ENCODE measurements at regions not wholly inside any gene's neighbourhood (a gene's known extent, or its start where the extent isn't known, plus 50 kb on each side); places are given as distances from the start of the nearest gene placed in this dataset.
"Not testable (repeated sequence)": the region's sequence is repeated elsewhere in the genome, so short reads cannot be mapped to it uniquely, and the experiment has no call there.

GRCh38 chr9:106023455-106023854 lies 329.1 kb downstream of the TMEM38B start:
- no peaks in the 10 kb centered on the region for H3K36me3 ChIP-seq (ENCODE audit: control insufficient read depth in 1 of 2, insufficient read depth in 2 of 2, low read depth in 1 of 2, low read length in 2 of 2)
- H2BK12ac ChIP-seq (ENCODE audit: low read length in 2 of 2), result no peak overlapping the region
- WGBS, result 83% methylated on average over 2 of the region's 2 CpGs
- H2AK5ac ChIP-seq (ENCODE audit: low read length, severe bottlenecking), result no peak overlapping the region
- H4K91ac ChIP-seq (ENCODE audit: low read length), result no peak overlapping the region
- H2AFZ ChIP-seq (ENCODE audit: low read depth, low read length), result no peak overlapping the region
- H3K4me1 ChIP-seq (ENCODE audit: control insufficient read depth, insufficient read depth, low read depth, low read length), result no peaks in the 10 kb centered on the region
- no peak overlapping the region for H3K23ac ChIP-seq (ENCODE audit: low read length in 2 of 2)
- H3K4me2 ChIP-seq (ENCODE audit: low read length, poor library complexity, severe bottlenecking), result no peak overlapping the region
- no peaks in the 10 kb centered on the region for H3K79me1 ChIP-seq (replicated peaks; ENCODE audit: low read length, poor library complexity, severe bottlenecking)
- no peak overlapping the region for H3K27ac ChIP-seq (ENCODE audit: low read length, poor library complexity, severe bottlenecking)
- H2BK5ac ChIP-seq (ENCODE audit: low read depth, low read length, poor library complexity, severe bottlenecking), result no peak overlapping the region
- no peak overlapping the region for H3K14ac ChIP-seq (ENCODE audit: low read length in 2 of 2)
- H3K9ac ChIP-seq (ENCODE audit: low read length), result no peak overlapping the region
- no peaks in the 10 kb centered on the region for H3K27me3 ChIP-seq (ENCODE audit: control insufficient read depth in 1 of 2, insufficient read depth in 1 of 2, low read length in 2 of 2)
- H3K4me3 ChIP-seq (ENCODE audit: insufficient read depth in 1 of 2, low read depth in 1 of 2, low read length in 2 of 2), result no peak overlapping the region
- H3K18ac ChIP-seq (ENCODE audit: low read depth in 1 of 2, low read length in 2 of 2), result no peak overlapping the region
- peaks cover 2% of the 10 kb centered on the region for H3K9me3 ChIP-seq (ENCODE audit: control insufficient read depth, low read length)
- H2BK15ac ChIP-seq (ENCODE audit: low read depth, poor library complexity, severe bottlenecking), result no peak overlapping the region
- DNase-seq, result no peak
- H4K8ac ChIP-seq (ENCODE audit: low read length), result no peak overlapping the region
- no peak overlapping the region for H3K4ac ChIP-seq (ENCODE audit: low read depth in 1 of 2, low read length in 2 of 2)
- H2BK120ac ChIP-seq (ENCODE audit: low read depth, low read length), result no peak overlapping the region

GRCh38 chr9:106025453-106025852 lies 331.1 kb downstream of the TMEM38B start:
- no peak overlapping the region for H2BK120ac ChIP-seq (ENCODE audit: low read depth, low read length)
- H3K36me3 ChIP-seq (ENCODE audit: control insufficient read depth in 1 of 2, insufficient read depth in 2 of 2, low read depth in 1 of 2, low read length in 2 of 2), result no peaks in the 10 kb centered on the region
- no peak overlapping the region for H3K9ac ChIP-seq (ENCODE audit: low read length)
- no peaks in the 10 kb centered on the region for H3K79me1 ChIP-seq (replicated peaks; ENCODE audit: low read length, poor library complexity, severe bottlenecking)
- no peak overlapping the region for H2BK12ac ChIP-seq (ENCODE audit: low read length in 2 of 2)
- no peak overlapping the region for H4K91ac ChIP-seq (ENCODE audit: low read length)
- H3K23ac ChIP-seq (ENCODE audit: low read length in 2 of 2), result no peak overlapping the region
- H4K8ac ChIP-seq (ENCODE audit: low read length), result no peak overlapping the region
- 34% methylated on average over 3 of the region's 4 CpGs for whole genome bisulfite sequencing
- H3K4me2 ChIP-seq (ENCODE audit: low read length, poor library complexity, severe bottlenecking), result no peak overlapping the region
- H3K14ac ChIP-seq (ENCODE audit: low read length in 2 of 2), result no peak overlapping the region
- H2AK5ac ChIP-seq (ENCODE audit: low read length, severe bottlenecking), result no peak overlapping the region
- no peak overlapping the region for H3K27ac ChIP-seq (ENCODE audit: low read length, poor library complexity, severe bottlenecking)
- H3K9me3 ChIP-seq (ENCODE audit: control insufficient read depth, low read length), result peaks cover 6% of the 10 kb centered on the region
- H2BK5ac ChIP-seq (ENCODE audit: low read depth, low read length, poor library complexity, severe bottlenecking), result no peak overlapping the region
- no peak overlapping the region for H3K4ac ChIP-seq (ENCODE audit: low read depth in 1 of 2, low read length in 2 of 2)
- H3K27me3 ChIP-seq (ENCODE audit: control insufficient read depth in 1 of 2, insufficient read depth in 1 of 2, low read length in 2 of 2), result no peaks in the 10 kb centered on the region
- no peak overlapping the region for H2BK15ac ChIP-seq (ENCODE audit: low read depth, poor library complexity, severe bottlenecking)
- no peak overlapping the region for H3K4me3 ChIP-seq (ENCODE audit: insufficient read depth in 1 of 2, low read depth in 1 of 2, low read length in 2 of 2)
- no peak overlapping the region for H2AFZ ChIP-seq (ENCODE audit: low read depth, low read length)
- no peak overlapping the region for H3K18ac ChIP-seq (ENCODE audit: low read depth in 1 of 2, low read length in 2 of 2)
- no peak for DNase-seq
- no peaks in the 10 kb centered on the region for H3K4me1 ChIP-seq (ENCODE audit: control insufficient read depth, insufficient read depth, low read depth, low read length)

- H3K27ac ChIP-seq (ENCODE audit: low read length, poor library complexity, severe bottlenecking); DNase-seq; H3K79me1 ChIP-seq (replicated peaks; ENCODE audit: low read length, poor library complexity, severe bottlenecking); H4K91ac ChIP-seq (ENCODE audit: low read length); H3K4me2 ChIP-seq (ENCODE audit: low read length, poor library complexity, severe bottlenecking); H2BK12ac ChIP-seq (ENCODE audit: low read length in 2 of 2); H3K4me1 ChIP-seq (ENCODE audit: control insufficient read depth, insufficient read depth, low read depth, low read length); H3K9ac ChIP-seq (ENCODE audit: low read length); H2AFZ ChIP-seq (ENCODE audit: low read depth, low read length); H3K23ac ChIP-seq (ENCODE audit: low read length in 2 of 2); H3K14ac ChIP-seq (ENCODE audit: low read length in 2 of 2); H2BK5ac ChIP-seq (ENCODE audit: low read depth, low read length, poor library complexity, severe bottlenecking); H2AK5ac ChIP-seq (ENCODE audit: low read length, severe bottlenecking); H3K27me3 ChIP-seq (ENCODE audit: control insufficient read depth in 1 of 2, insufficient read depth in 1 of 2, low read length in 2 of 2); H3K4me3 ChIP-seq (ENCODE audit: insufficient read depth in 1 of 2, low read depth in 1 of 2, low read length in 2 of 2); H4K8ac ChIP-seq (ENCODE audit: low read length); H2BK120ac ChIP-seq (ENCODE audit: low read depth, low read length); H3K4ac ChIP-seq (ENCODE audit: low read depth in 1 of 2, low read length in 2 of 2); H3K18ac ChIP-seq (ENCODE audit: low read depth in 1 of 2, low read length in 2 of 2); H3K36me3 ChIP-seq (ENCODE audit: control insufficient read depth in 1 of 2, insufficient read depth in 2 of 2, low read depth in 1 of 2, low read length in 2 of 2); H2BK15ac ChIP-seq (ENCODE audit: low read depth, poor library complexity, severe bottlenecking): not testable (repeated sequence)
- 100% methylated on average over 1 of the region's 3 CpGs for WGBS
- H3K9me3 ChIP-seq (ENCODE audit: control insufficient read depth, low read length), result peaks cover 19% of the 10 kb centered on the region
These were observed 335.8 kb downstream of the TMEM38B start for GRCh38 chr9:106030146-106030545.

- Histone ChIP-seq H3K18ac (ENCODE audit: low read depth in 1 of 2, low read length in 2 of 2) (no peak overlapping the region), H2BK5ac (ENCODE audit: low read depth, low read length, poor library complexity, severe bottlenecking) (no peak overlapping the region), H3K27me3 (ENCODE audit: control insufficient read depth in 1 of 2, insufficient read depth in 1 of 2, low read length in 2 of 2) (no peaks in the 10 kb centered on the region), H2AK5ac (ENCODE audit: low read length, severe bottlenecking) (no peak overlapping the region), H3K4me2 (ENCODE audit: low read length, poor library complexity, severe bottlenecking) (no peak overlapping the region), H2AFZ (ENCODE audit: low read depth, low read length) (no peak overlapping the region), H3K9ac (ENCODE audit: low read length) (no peak overlapping the region), H3K9me3 (ENCODE audit: control insufficient read depth, low read length) (peaks cover 19% of the 10 kb centered on the region), H2BK12ac (ENCODE audit: low read length in 2 of 2) (no peak overlapping the region), H3K79me1 (replicated peaks; ENCODE audit: low read length, poor library complexity, severe bottlenecking) (no peaks in the 10 kb centered on the region), H2BK15ac (ENCODE audit: low read depth, poor library complexity, severe bottlenecking) (no peak overlapping the region), H3K4me1 (ENCODE audit: control insufficient read depth, insufficient read depth, low read depth, low read length) (no peaks in the 10 kb centered on the region), H4K91ac (ENCODE audit: low read length) (no peak overlapping the region), H3K4me3 (ENCODE audit: insufficient read depth in 1 of 2, low read depth in 1 of 2, low read length in 2 of 2) (no peak overlapping the region), H3K27ac (ENCODE audit: low read length, poor library complexity, severe bottlenecking) (no peak overlapping the region), H3K4ac (ENCODE audit: low read depth in 1 of 2, low read length in 2 of 2) (no peak overlapping the region), H3K36me3 (ENCODE audit: control insufficient read depth in 1 of 2, insufficient read depth in 2 of 2, low read depth in 1 of 2, low read length in 2 of 2) (no peaks in the 10 kb centered on the region), H3K14ac (ENCODE audit: low read length in 2 of 2) (no peak overlapping the region), H4K8ac (ENCODE audit: low read length) (no peak overlapping the region), H2BK120ac (ENCODE audit: low read depth, low read length) (no peak overlapping the region), H3K23ac (ENCODE audit: low read length in 2 of 2) (no peak overlapping the region)
- WGBS, result 83% methylated on average over 2 of the region's 3 CpGs
- no peak for DNase-seq
These were observed 338.6 kb downstream of the TMEM38B start for GRCh38 chr9:106032978-106033377.

Measured in mesenchymal stem cell (in vitro differentiated cells and primary cell).